ENCODE measurements at regions not wholly inside any gene's neighbourhood (a gene's known extent, or its start where the extent isn't known, plus 50 kb on each side); places are given as distances from the start of the nearest gene placed in this dataset.
A peak's percentile ranks its signal among the peaks of the same experiment; 100 is the strongest.
"Not testable (repeated sequence)": the region's sequence is repeated elsewhere in the genome, so short reads cannot be mapped to it uniquely, and the experiment has no call there.

GRCh38 chr5:113723021-113723420 lies 209.5 kb downstream of the YTHDC2 start:
- no peak for DNase-seq

GRCh38 chr5:113735751-113736150 lies 222.3 kb downstream of the YTHDC2 start:
- DNase-seq: no peak

GRCh38 chr5:113742176-113742575 lies 228.7 kb downstream of the YTHDC2 start:
- no peak for DNase-seq

- no peak for DNase-seq
Observed at GRCh38 chr5:113742639-113743038, 229.1 kb downstream of the YTHDC2 start.

- no peak for DNase-seq
Observed at GRCh38 chr5:113748403-113748802, 234.9 kb downstream of the YTHDC2 start.

GRCh38 chr5:113749334-113749733 lies 235.8 kb downstream of the YTHDC2 start:
- DNase-seq: no peak

- DNase-seq: not testable (repeated sequence)
Observed at GRCh38 chr5:113753182-113753581, 239.7 kb downstream of the YTHDC2 start.

GRCh38 chr5:113755516-113755915 lies 242.0 kb downstream of the YTHDC2 start:
- DNase-seq: no peak

- DNase-seq: no peak
Observed at GRCh38 chr5:113757508-113757907, 244.0 kb downstream of the YTHDC2 start.

GRCh38 chr5:113759505-113759904 lies 246.0 kb downstream of the YTHDC2 start:
- DNase-seq: no peak

- DNase-seq: no peak
Observed at GRCh38 chr5:113760486-113760885, 247.0 kb downstream of the YTHDC2 start.

- DNase-seq: no peak
Observed at GRCh38 chr5:113761594-113761993, 248.1 kb downstream of the YTHDC2 start.

GRCh38 chr5:113764382-113764781 lies 250.9 kb downstream of the YTHDC2 start:
- no peak for DNase-seq

- not testable (repeated sequence) for DNase-seq
Observed at GRCh38 chr5:113766827-113767226, 253.3 kb downstream of the YTHDC2 start.

- no peak for DNase-seq
Observed at GRCh38 chr5:113770648-113771047, 257.2 kb downstream of the YTHDC2 start.

GRCh38 chr5:113771483-113771882 lies 258.0 kb downstream of the YTHDC2 start:
- no peak for DNase-seq

GRCh38 chr5:113776168-113776567 lies 262.7 kb downstream of the YTHDC2 start:
- DNase-seq: no peak

GRCh38 chr5:113776832-113777525 lies 263.5 kb downstream of the YTHDC2 start:
- DNase-seq: no peak

- DNase-seq: no peak
Observed at GRCh38 chr5:113778147-113778546, 264.7 kb downstream of the YTHDC2 start.

GRCh38 chr5:113788141-113788655 lies 274.7 kb downstream of the YTHDC2 start:
- no peak for DNase-seq

- DNase-seq: no peak
Observed at GRCh38 chr5:113789769-113790168, 276.3 kb downstream of the YTHDC2 start.

GRCh38 chr5:113792806-113793205 lies 279.3 kb downstream of the YTHDC2 start:
- no peak for DNase-seq

GRCh38 chr5:113794981-113795380 lies 281.5 kb downstream of the YTHDC2 start:
- DNase-seq: peak; percentile 44 to 67

GRCh38 chr5:113800686-113801085 lies 287.2 kb downstream of the YTHDC2 start:
- DNase-seq: no peak

GRCh38 chr5:113804264-113804663 lies 290.8 kb downstream of the YTHDC2 start:
- DNase-seq: peak in 1 of 2 experiments; percentile 21
